OCI-LY3 (cell line): ENCODE measurements at regions not wholly inside any gene's neighbourhood (a gene's known extent, or its start where the extent isn't known, plus 50 kb on each side); places are given as distances from the start of the nearest gene placed in this dataset.

Experiments used
- H2AFZ ChIP-seq: fragments of 200-600, 300-600 bp; shearing (Covaris generic); 2 replicates; pipeline ENCODE4 v1.6.0; 2014; ENCODE audit warnings: antibody characterized with exemption, low read depth, low read length
- H3K27ac ChIP-seq: fragments of 200-600, 300-600 bp; sonication (generic); 2 replicates; pipeline ENCODE4 v1.5.1; 2014; ENCODE audit warnings: mild to moderate bottlenecking, low read length, moderate library complexity, mixed read lengths
- H3K27me3 ChIP-seq: fragments of 200-600, 300-600 bp; sonication (generic); 2 replicates; pipeline ENCODE4 v1.6.1; 2014; ENCODE audit warnings: low read depth, low read length, mixed read lengths
- H3K36me3 ChIP-seq: fragments of 200-600, 300-600 bp; sonication (generic); replicated peaks from 2 replicates; pipeline ENCODE3; 2014; ENCODE audit warnings: low read depth, low read length, mixed read lengths
- H3K4me1 ChIP-seq: fragments of 300-600, 200-600 bp; sonication (generic); 2 replicates; pipeline ENCODE4 v1.6.1; 2014; ENCODE audit warnings: low read length, mixed read lengths
- H3K4me2 ChIP-seq: fragments of 200-600, 300-600 bp; sonication (generic); 2 replicates; pipeline ENCODE4 v1.6.1; 2014; ENCODE audit warnings: low read length, mixed read lengths
- H3K4me3 ChIP-seq: fragments of 300-600, 200-600 bp; sonication (generic); 2 replicates; pipeline ENCODE4 v1.5.1; 2014; ENCODE audit warnings: antibody characterized with exemption, mild to moderate bottlenecking, low read length, moderate library complexity
- H3K79me2 ChIP-seq: fragments of 300-600, 200-600 bp; shearing (Covaris generic); 2 replicates; pipeline ENCODE4 v1.6.1; 2014; ENCODE audit warnings: mild to moderate bottlenecking, low read length, mixed read lengths
- H3K9ac ChIP-seq: fragments of 300-600, 200-600 bp; shearing (Covaris generic); 2 replicates; pipeline ENCODE4 v1.6.0; 2014; ENCODE audit warnings: mild to moderate bottlenecking, low read length, moderate library complexity
- H3K9me3 ChIP-seq: fragments of 200-600, 300-600 bp; shearing (Covaris generic); 2 replicates; pipeline ENCODE4 v1.6.1; 2014; ENCODE audit warnings: low read length, mixed read lengths; ENCODE audit not compliant: insufficient read depth
- H4K20me1 ChIP-seq: fragments of 200-600, 300-600 bp; sonication (generic); 2 replicates; pipeline ENCODE4 v1.6.1; 2016; ENCODE audit warnings: low read length, mixed read lengths; ENCODE audit not compliant: insufficient read depth
- EZH2phosphoT487 ChIP-seq: fragments of 200-600 bp; shearing (Covaris generic); IDR thresholded peaks from 2 replicates; pipeline ENCODE4 v1.6.1; 2018; ENCODE audit warnings: antibody characterized with exemption, mixed run types, low read depth
- TF ChIP-seq, protein P1 (sequence below): fragments of 200-600, 300-600 bp; sonication (generic); IDR thresholded peaks from 2 replicates; pipeline ENCODE4 v1.5.1; 2014; ENCODE audit warnings: antibody characterized with exemption, low read length, low read depth

DNA sequence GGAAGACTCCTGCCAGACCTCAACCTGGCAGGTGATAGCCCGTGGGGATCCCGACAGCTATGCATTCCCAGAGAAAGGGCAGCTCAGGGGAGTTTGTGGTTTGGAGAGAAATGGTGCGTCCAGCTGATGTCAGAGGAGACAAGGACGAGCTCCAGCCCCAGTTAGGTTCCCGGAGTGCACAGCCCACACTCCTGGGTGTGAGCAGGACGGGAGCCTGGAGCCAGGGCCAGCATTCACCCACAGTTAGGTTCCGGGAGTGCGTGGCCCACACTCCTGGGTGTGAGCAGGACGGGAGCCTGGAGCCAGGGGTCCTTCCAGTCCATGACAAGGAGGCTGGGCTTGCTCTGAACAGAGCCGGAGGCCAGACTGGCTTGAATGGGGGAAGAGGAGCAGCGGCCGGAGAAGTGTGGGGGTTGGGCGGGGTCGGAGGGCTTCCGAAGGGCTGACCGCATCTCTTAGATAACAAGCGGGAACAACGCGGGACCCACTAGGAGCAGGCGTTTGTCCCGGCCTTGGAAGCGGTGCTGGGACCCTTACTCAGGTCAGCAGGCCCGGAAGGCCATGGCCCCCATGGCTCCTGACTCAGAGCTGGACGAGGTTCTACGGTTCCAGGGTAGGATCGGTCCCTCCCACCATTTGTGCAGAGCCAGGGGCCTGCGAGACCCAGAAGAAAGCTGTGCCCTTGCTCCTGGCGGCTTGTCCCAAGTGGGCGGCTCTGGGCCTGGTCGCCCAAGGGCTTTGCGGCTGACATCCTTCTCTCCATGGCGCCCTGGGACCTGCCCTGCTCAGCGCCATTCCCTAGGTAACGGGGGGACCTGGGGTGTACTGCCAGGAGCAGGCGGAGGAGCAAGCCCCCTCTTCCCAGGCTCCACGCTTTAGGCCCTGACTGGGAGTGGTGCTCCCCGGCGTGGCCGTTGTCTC is 185.6 kb downstream of the RTP5 start:
- Histone ChIP-seq H4K20me1 (no peaks in the 10 kb centered on the region), H2AFZ (no peak overlapping the region), H3K36me3 (no peaks in the 10 kb centered on the region), H3K4me3 (no peak overlapping the region), H3K27me3 (0 out of 2 replicates have a peak, but pooled peaks cover 2% of the 10 kb centered on the region), H3K27ac (no peak overlapping the region), H3K4me2 (no peak overlapping the region), H3K79me2 (no peaks in the 10 kb centered on the region), H3K4me1 (no peaks in the 10 kb centered on the region), H3K9ac (no peak overlapping the region), H3K9me3 (no peaks in the 10 kb centered on the region)
- no peak for TF ChIP-seq EZH2phosphoT487
- TF ChIP-seq, protein P1, sequence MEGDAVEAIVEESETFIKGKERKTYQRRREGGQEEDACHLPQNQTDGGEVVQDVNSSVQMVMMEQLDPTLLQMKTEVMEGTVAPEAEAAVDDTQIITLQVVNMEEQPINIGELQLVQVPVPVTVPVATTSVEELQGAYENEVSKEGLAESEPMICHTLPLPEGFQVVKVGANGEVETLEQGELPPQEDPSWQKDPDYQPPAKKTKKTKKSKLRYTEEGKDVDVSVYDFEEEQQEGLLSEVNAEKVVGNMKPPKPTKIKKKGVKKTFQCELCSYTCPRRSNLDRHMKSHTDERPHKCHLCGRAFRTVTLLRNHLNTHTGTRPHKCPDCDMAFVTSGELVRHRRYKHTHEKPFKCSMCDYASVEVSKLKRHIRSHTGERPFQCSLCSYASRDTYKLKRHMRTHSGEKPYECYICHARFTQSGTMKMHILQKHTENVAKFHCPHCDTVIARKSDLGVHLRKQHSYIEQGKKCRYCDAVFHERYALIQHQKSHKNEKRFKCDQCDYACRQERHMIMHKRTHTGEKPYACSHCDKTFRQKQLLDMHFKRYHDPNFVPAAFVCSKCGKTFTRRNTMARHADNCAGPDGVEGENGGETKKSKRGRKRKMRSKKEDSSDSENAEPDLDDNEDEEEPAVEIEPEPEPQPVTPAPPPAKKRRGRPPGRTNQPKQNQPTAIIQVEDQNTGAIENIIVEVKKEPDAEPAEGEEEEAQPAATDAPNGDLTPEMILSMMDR = no peak

DNA sequence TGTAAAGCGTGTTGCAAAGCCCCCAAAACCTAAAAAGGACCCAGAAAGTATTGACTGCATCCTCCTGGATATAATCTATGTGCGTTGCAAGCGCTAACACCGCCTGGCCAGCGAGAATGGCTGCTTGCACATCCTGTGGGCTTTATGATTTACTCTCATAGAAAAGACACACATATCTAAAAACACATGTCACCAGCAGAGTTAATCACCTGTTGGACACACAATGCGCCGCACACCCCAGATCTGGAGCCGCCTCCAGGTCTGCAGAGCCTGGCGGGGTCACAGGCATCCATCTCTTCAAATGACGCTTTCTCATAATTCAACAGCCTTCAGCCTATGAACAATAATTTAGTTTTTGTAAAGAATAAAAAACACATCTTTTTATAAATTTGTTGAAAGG is 186.5 kb downstream of the RTP5 start:
- no peaks in the 10 kb centered on the region for H3K9me3 ChIP-seq
- H3K4me2 ChIP-seq = no peak overlapping the region
- H2AFZ ChIP-seq = no peak overlapping the region
- no peaks in the 10 kb centered on the region for H4K20me1 ChIP-seq
- 0 out of 2 replicates have a peak, but pooled peaks cover 2% of the 10 kb centered on the region for H3K27me3 ChIP-seq
- H3K79me2 ChIP-seq = no peaks in the 10 kb centered on the region
- H3K9ac ChIP-seq = no peak overlapping the region
- no peaks in the 10 kb centered on the region for H3K4me1 ChIP-seq
- H3K4me3 ChIP-seq = no peak overlapping the region
- H3K27ac ChIP-seq = no peak overlapping the region
- H3K36me3 ChIP-seq = no peaks in the 10 kb centered on the region
- TF ChIP-seq EZH2phosphoT487 = no peak
- TF ChIP-seq, protein P1 = no peak

DNA sequence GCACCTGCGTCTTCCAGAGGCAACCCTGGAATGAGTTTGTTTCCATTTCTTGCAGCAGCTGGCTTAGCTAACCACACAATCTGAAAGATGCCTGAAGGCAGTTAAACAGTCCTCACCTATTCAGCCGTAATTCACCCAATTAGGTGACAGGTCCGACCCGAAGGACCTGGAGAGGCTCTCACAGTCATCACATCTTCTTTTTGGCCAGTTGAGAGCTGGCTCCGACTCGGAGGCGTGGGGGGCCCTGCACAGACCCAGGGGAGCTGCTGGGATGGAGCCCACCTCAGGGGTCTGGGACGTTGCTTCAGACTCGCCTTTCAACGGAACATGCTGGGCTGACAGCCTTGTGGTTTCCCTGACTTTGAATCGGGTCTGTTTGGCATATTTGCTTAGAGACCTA is 187.3 kb downstream of the RTP5 start:
- Histone ChIP-seq H4K20me1 (no peaks in the 10 kb centered on the region), H3K4me1 (no peaks in the 10 kb centered on the region), H3K27ac (no peak overlapping the region), H3K27me3 (0 out of 2 replicates have a peak, but pooled peaks cover 2% of the 10 kb centered on the region), H3K9me3 (no peaks in the 10 kb centered on the region), H3K36me3 (no peaks in the 10 kb centered on the region), H3K4me2 (no peak overlapping the region), H3K4me3 (no peak overlapping the region), H3K9ac (no peak overlapping the region), H3K79me2 (no peaks in the 10 kb centered on the region), H2AFZ (no peak overlapping the region)
- no peak for TF ChIP-seq EZH2phosphoT487

DNA sequence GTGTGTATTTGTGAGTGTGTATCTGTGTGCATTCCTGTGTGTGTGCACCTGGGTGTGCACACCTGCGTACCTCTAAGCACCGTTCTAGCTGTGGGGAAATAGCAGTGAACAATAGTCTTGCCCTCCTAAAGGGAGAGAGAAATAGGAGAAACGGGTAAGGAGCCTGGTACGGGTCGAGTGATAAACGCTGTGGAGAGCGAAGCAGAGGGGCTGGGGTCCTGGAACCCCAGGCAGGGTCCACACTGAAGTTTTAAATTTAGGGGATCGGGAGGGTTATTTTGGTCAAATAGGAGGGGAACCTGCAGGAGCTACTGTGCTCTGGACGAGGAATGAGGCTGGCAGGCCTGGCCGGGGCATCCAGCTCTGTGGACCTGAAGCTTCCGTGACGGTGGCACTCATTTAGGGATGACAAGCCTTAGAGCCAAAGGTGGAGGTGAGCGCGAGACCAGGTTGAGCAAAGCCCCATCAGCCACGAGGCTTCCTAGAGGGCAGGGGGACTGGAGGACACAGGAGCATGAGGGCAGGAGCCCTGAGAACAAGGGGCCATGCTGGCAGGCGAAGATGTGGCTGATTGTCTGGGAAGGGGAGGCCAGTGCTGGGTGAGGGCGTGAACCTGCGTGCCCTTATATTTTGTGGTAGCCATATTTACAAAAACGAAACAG is 188.0 kb downstream of the RTP5 start:
- TF ChIP-seq, protein P1 = no peak
- TF ChIP-seq EZH2phosphoT487 = no peak
- Histone ChIP-seq H4K20me1 (no peaks in the 10 kb centered on the region), H3K27me3 (0 out of 2 replicates have a peak, but pooled peaks cover 2% of the 10 kb centered on the region), H3K4me3 (no peak overlapping the region), H3K27ac (no peak overlapping the region), H3K9ac (no peak overlapping the region), H3K4me1 (no peaks in the 10 kb centered on the region), H3K36me3 (no peaks in the 10 kb centered on the region), H3K4me2 (no peak overlapping the region), H2AFZ (no peak overlapping the region), H3K9me3 (no peaks in the 10 kb centered on the region), H3K79me2 (no peaks in the 10 kb centered on the region)
